Skeletal muscle tissue (tissue), 3 donors: ENCODE measurements at regions not wholly inside any gene's neighbourhood (a gene's known extent, or its start where the extent isn't known, plus 50 kb on each side); places are given as distances from the start of the nearest gene placed in this dataset.

ENCODE experiments used
- H3K27ac ChIP-seq: one replicate; pipeline ENCODE4 v1.7.0; 2013; ENCODE audit warnings: mild to moderate bottlenecking, low read depth, low read length, inconsistent platforms
- H3K27me3 ChIP-seq, 3 donors: one replicate each; pipeline ENCODE4 v1.7.0; 2013; ENCODE audit warnings: low read length in 3 of 3; ENCODE audit not compliant: control insufficient read depth in 3 of 3, insufficient read depth in 3 of 3
- H3K36me3 ChIP-seq, 3 donors: one replicate each; pipeline ENCODE4 v1.7.0; 2013; ENCODE audit warnings: low read length in 3 of 3; ENCODE audit not compliant: control insufficient read depth in 3 of 3, insufficient read depth in 3 of 3
- H3K4me1 ChIP-seq, 3 donors: one replicate each; pipeline ENCODE4 v1.7.0; 2013; ENCODE audit warnings: low read length in 3 of 3, mild to moderate bottlenecking in 3 of 3; ENCODE audit not compliant: control insufficient read depth in 3 of 3, insufficient read depth in 3 of 3
- H3K4me3 ChIP-seq, 3 donors: one replicate each; pipeline ENCODE4 v1.7.0; 2013; ENCODE audit warnings: low read length in 3 of 3
- H3K9ac ChIP-seq, 3 donors: one replicate each; pipeline ENCODE4 v1.7.0; 2013; ENCODE audit warnings: low read length in 3 of 3, mild to moderate bottlenecking in 3 of 3, moderate library complexity in 2 of 3, low read depth in 1 of 3
- H3K9me3 ChIP-seq, 3 donors: one replicate each; pipeline ENCODE4 v1.7.0; 2013; ENCODE audit warnings: low read length in 3 of 3; ENCODE audit not compliant: control insufficient read depth in 3 of 3
- donor health status: Osteomylitis.

DNA sequence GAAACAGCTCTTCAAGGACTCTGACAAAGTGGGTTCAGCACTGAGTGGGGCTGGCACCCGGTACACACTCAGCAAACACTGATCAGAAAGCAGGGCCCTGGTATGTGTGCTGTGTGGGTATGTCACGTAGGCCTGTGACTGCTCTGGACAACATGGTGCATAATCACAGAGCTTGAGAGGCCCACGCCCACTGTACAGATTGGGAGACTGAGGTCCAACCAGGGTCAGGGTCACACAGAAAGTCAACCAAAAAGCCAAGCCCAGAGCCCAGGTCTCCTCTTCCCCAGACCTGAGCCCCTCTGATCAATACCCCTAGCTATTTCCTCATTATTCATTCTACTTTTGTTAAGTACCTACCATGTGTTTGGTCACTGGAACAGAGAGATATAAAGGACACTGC is 166.1 kb upstream of the LINGO1 start:
- Histone ChIP-seq H3K4me3 (no peak overlapping the region), H3K27me3 (peaks cover 0 to 8% (median 7%) of the 10 kb centered on the region in 3 donors), H3K9me3 (no peaks in the 10 kb centered on the region), H3K4me1 (no peaks in the 10 kb centered on the region), H3K27ac (no peak overlapping the region), H3K9ac (no peak overlapping the region), H3K36me3 (no peaks in the 10 kb centered on the region)

DNA sequence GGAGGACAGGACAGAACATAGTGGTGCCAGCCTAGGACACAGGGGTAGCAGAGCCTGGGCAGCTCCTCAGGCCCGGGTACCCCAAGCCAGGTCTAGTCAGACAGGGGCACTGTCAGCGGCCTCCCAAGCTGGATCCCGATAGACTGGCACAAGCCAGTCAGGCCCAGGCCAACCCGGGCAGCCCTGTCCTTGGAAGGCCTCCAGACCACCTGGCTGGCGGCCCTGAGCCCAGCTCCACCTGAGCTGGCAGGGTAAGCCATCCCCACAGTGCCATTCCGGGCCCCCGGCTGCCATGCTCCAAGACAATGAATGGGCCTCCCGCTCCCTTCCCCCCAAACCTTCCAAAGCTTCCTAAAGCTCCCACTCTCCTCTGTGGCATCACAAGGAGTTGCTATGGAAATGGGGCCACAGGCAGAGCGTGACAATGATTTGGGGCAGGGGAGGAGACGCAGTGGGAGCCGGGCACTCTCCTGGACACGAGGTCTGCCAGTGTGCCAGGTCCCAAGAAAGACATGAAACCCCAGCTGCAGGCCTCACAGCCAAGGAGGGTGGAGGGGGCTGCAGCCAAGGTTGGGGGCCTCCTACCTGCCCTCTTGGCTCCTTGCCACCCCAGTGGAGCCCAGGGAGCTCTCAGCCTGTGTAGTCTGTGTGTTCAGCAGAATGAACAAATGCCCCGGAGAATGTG is 165.6 kb upstream of the LINGO1 start:
- Histone ChIP-seq H3K4me1 (no peaks in the 10 kb centered on the region), H3K27ac (no peak overlapping the region), H3K9me3 (no peaks in the 10 kb centered on the region), H3K27me3 (peaks cover 0 to 7% (median 6%) of the 10 kb centered on the region in 3 donors), H3K4me3 (no peak overlapping the region), H3K9ac (no peak overlapping the region), H3K36me3 (no peaks in the 10 kb centered on the region)

DNA sequence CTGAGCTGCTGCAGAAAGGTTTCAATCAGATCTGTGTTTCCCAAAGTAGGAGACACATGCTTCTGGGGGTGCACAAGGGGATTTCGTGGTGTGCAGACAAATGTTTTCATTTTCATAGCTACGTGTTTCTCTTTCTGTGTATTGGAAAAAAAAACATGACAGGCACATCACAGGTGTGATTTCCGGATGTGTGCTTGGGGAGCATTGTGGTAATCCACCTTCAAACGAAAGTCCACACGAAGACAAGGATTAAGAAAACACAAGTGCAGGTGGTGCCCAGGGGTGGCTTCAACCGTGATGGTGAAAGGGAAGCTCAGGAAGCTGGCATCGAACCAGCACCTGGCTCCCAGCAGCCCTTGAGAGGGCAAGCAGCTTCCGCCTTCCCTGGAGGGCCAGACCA is 164.6 kb upstream of the LINGO1 start:
- peaks cover 0 to 7% (median 6%) of the 10 kb centered on the region in 3 donors for H3K27me3 ChIP-seq
- no peaks in the 10 kb centered on the region for H3K36me3 ChIP-seq
- H3K27ac ChIP-seq, result no peak overlapping the region
- H3K4me3 ChIP-seq, result no peak overlapping the region
- no peaks in the 10 kb centered on the region for H3K4me1 ChIP-seq
- H3K9ac ChIP-seq, result no peak overlapping the region
- no peaks in the 10 kb centered on the region for H3K9me3 ChIP-seq

DNA sequence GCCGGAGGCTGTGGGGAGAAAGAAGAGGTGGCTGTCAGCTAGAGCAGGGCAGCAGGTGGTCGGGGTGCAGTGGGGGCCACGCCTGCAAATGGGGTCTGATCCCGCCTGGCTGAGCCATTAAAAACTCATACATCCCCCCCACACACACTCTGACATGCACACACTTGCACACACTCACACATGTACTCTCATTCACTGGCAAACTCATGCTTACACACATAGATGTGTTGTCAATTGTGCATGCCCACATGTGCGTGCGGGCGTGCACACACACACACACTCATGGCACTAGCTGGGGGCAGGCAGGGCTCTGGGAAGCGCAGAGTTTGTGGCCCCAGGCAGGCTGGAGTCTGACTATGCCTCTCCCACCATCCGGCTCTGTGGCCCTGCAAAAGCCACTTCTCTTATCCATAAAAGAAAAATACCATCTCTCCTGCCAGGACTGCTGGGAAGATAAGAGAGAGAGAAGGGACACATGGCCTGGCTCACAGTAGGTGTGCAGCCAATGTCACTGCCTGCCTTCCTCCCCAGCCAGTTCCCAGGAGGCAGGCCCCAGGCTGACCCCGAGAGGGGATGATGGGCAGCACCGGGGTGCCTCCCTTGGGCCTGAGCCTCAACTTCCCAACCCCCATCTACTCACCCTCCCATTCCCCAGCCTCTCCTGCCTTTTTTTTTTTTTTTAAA is 163.5 kb upstream of the LINGO1 start:
- Histone ChIP-seq H3K9me3 (no peaks in the 10 kb centered on the region), H3K4me3 (no peak overlapping the region), H3K9ac (no peak overlapping the region), H3K27me3 (peaks cover 0 to 9% (median 5%) of the 10 kb centered on the region in 3 donors), H3K36me3 (no peaks in the 10 kb centered on the region), H3K4me1 (no peaks in the 10 kb centered on the region), H3K27ac (no peak overlapping the region)

DNA sequence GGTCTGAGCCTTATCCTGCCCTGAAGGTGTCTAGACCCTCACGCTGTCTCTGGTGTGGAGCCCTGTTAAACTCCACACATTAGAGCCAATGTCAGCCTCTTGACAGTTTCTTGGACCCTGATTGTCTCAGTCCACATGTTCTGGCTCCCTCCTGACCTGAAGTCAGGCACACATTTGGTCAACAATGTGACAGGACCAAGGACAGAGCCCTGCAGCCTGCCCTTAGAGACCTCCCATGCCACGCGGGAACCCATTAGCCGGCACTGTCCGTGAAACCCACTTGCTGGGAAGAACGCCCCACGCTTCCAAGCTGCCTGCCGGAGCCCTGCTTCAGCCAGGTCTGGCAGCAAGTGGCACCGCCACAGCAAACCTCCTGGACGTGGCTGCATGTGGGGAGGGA is 162.7 kb upstream of the LINGO1 start:
- H3K9me3 ChIP-seq, result no peaks in the 10 kb centered on the region
- H3K36me3 ChIP-seq, result no peaks in the 10 kb centered on the region
- H3K4me3 ChIP-seq, result no peak overlapping the region
- H3K4me1 ChIP-seq, result no peaks in the 10 kb centered on the region
- no peak overlapping the region for H3K9ac ChIP-seq
- H3K27ac ChIP-seq, result no peak overlapping the region
- H3K27me3 ChIP-seq, result peaks cover 0 to 14% (median 10%) of the 10 kb centered on the region in 3 donors

DNA sequence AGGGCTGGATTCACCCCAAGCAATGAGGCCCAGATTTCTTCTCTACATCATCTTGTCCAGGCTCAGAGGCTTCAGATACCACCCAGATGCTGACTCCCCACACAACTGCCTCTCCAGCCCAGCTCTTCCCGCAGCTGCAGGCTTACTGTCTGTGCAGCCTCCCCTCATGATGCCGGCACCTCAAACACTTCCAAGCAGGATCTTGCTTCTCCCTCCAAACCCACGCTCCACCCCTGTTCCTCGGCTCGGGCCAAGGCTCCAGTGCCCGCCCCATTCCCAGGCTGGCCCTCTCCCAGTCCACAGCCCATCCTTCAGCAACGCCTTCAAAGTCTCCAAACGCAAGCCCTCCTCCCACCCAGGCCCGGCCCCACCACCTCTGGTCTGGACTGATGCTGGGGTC is 159.2 kb upstream of the LINGO1 start:
- Histone ChIP-seq H3K4me3 (no peak overlapping the region), H3K27ac (no peak overlapping the region), H3K9ac (no peak overlapping the region), H3K4me1 (peaks cover 0 to 2% (median 0%) of the 10 kb centered on the region in 3 donors), H3K9me3 (no peaks in the 10 kb centered on the region), H3K36me3 (no peaks in the 10 kb centered on the region), H3K27me3 (peaks cover 0 to 19% (median 14%) of the 10 kb centered on the region in 3 donors)

DNA sequence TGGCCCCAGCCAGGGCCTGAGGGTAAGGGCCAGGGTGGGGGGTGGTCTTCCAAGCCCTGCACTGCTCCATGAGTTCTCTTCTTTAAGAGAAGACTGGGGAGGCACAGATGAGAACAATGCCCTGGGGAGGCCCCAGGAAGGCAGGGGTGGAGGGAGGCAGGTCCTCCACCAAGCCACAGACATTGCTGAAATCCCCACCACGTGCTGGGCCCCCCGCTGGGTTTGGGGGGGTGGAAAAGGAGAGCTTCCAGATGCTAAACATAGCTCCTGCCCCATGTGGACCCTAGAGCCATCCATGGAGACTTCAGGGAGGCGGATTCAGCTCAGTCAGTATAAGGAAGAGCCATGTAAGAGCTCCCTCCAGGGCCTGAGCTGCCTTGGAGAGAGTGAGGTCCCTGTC is 157.8 kb upstream of the LINGO1 start:
- Histone ChIP-seq H3K4me1 (peaks cover 0 to 10% (median 6%) of the 10 kb centered on the region in 3 donors), H3K9ac (no peak overlapping the region), H3K36me3 (no peaks in the 10 kb centered on the region), H3K27me3 (peaks cover 0 to 22% (median 22%) of the 10 kb centered on the region in 3 donors), H3K27ac (no peak overlapping the region), H3K4me3 (no peak overlapping the region), H3K9me3 (no peaks in the 10 kb centered on the region)

DNA sequence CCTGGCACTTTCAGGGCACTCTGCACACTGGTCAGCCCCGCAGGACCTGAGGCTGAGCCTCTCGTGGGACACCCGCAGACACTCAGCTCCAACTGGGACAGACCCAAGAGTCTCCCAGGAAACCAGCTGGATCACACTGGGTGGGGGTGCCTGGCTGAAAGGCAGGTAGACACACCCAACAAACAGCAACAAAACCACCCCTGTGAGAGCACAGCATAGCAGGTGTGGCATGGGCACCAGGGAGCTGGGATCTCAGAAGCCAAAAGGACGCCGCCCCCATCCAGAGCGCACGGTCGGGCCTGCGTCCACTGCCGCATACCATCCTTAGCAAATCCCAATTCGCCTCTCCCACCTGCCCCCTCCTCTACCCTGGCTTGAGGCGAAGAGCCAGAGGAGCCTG is 154.2 kb upstream of the LINGO1 start:
- H3K9me3 ChIP-seq, result no peaks in the 10 kb centered on the region
- no peaks in the 10 kb centered on the region for H3K36me3 ChIP-seq
- H3K27me3 ChIP-seq, result peaks cover 0 to 21% (median 19%) of the 10 kb centered on the region in 3 donors
- H3K9ac ChIP-seq, result peak overlapping the region in 1 of 3 donors; percentile 3
- no peak overlapping the region for H3K27ac ChIP-seq
- H3K4me1 ChIP-seq, result peaks cover 0 to 10% (median 6%) of the 10 kb centered on the region in 3 donors
- H3K4me3 ChIP-seq, result no peak overlapping the region

DNA sequence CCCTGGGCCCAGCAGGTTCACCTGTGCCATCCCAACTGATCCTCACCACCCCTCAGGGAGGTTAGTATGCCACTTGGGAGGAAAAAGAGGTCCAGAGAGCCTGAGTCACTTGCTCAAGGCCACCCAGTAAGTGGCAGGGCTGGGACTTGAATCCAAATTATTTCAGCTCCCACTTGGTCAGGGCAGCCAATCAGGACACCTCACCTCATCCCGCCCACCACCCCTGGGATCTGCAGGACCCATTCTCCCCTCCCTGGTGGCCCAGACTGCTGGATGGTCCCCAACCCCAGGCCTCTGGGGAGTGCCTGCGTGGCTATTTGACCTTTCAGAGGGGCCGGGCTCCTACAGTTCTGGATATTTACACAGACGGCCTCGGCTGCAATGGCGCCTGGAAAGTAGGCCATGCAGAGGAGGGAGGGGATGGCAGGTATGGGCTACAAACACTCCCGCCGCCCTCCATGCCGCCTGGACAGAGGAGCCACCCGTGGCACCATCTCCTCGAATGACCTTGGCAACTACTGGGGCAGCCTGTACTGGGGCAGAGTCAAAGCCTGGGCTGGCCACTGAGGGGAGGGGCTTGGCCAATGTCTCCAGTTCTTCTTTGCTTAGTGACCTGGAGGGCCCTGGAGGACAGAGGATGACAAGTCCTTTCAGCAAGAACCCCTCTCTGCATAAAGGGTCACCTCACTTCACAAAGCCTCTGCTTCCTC is 153.6 kb upstream of the LINGO1 start:
- peaks cover 0 to 24% (median 16%) of the 10 kb centered on the region in 3 donors for H3K27me3 ChIP-seq

More for the DNA sequence above, 153.6 kb upstream of the LINGO1 start:
- peaks cover 0 to 10% (median 6%) of the 10 kb centered on the region in 3 donors for H3K4me1 ChIP-seq
- no peak overlapping the region for H3K4me3 ChIP-seq
- H3K9me3 ChIP-seq, result no peaks in the 10 kb centered on the region
- H3K9ac ChIP-seq, result peak overlapping the region in 1 of 3 donors; percentile 45
- no peaks in the 10 kb centered on the region for H3K36me3 ChIP-seq
- no peak overlapping the region for H3K27ac ChIP-seq
